Tibial artery (tissue), 4 donors: ENCODE measurements at regions not wholly inside any gene's neighbourhood (a gene's known extent, or its start where the extent isn't known, plus 50 kb on each side); places are given as distances from the start of the nearest gene placed in this dataset.

Source experiments
- DNase-seq, 2 donors: peaks; one replicate each; pipeline ENCODE4 v3.0.0-alpha.2; 2019
- H3K27ac ChIP-seq, 2 donors: fragments of 200-600 bp; sonication (generic) in 1 of 2; 1 replicate in 1 of 2; 2 replicates in 1 of 2; pipeline ENCODE4 v1.5.1; 2018 to 2019; ENCODE audit warnings: mild to moderate bottlenecking in 1 of 2
- H3K27me3 ChIP-seq, 2 donors: fragments of 200-600 bp; sonication (generic) in 1 of 2; one replicate each; pipeline versions ENCODE4 v1.5.1 to v1.6.0; 2016 to 2019
- H3K36me3 ChIP-seq, 3 donors: fragments of 200-600 bp; sonication (generic) in 2 of 3; one replicate each; pipeline ENCODE4 v1.5.1; 2016 to 2019; ENCODE audit warnings: mild to moderate bottlenecking in 2 of 3
- H3K4me1 ChIP-seq, 4 donors: fragments of 200-600 bp; sonication (generic) in 2 of 4; 1 replicate in 3 of 4; 2 replicates in 1 of 4; pipeline ENCODE4 v1.5.1; 2016 to 2019
- H3K4me3 ChIP-seq, 2 donors: fragments of 200-600 bp; sonication (generic) in 1 of 2; 1 replicate in 1 of 2; 2 replicates in 1 of 2; pipeline ENCODE4 v1.5.1; 2018 to 2019; ENCODE audit warnings: mild to moderate bottlenecking in 2 of 2
- H3K9me3 ChIP-seq, 3 donors: fragments of 200-600 bp; sonication (generic) in 1 of 3; one replicate each; pipeline ENCODE4 v1.5.1; 2016 to 2019
- intact Hi-C: fragments of 100-400 bp; cut with DNase I; formaldehyde crosslinking; loops from one replicate; pipeline ENCODE4 v1.15.0; 2023; ENCODE audit warnings: low total_unique reads
- TF ChIP-seq, protein P1 (sequence below), 2 experiments: fragments of 200-600 bp in 1 of 2; fragments of 450-650 bp in 1 of 2; IDR thresholded peaks; one replicate each; pipeline ENCODE4 v1.5.1; 2017 to 2019; ENCODE audit warnings: antibody characterized with exemption in 2 of 2, mild to moderate bottlenecking in 1 of 2, moderate library complexity in 1 of 2

DNA sequence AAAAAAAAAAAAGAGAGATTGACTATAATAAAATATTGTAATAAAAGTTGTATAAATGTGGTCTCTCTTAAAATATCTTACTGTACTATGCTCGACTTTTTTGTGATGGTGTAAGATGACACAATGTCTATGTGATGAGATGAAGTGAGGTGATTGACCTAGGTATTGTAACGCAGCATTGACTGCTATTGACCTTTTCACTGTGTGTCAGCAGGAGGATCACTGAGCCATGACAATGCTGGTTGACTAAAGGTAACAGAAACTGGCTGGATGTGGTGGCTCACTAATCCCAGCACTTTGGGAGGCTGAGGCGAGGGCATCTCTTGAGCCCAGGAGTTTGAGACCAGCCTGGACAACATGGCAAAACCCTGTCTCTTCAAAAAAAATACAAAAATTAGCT, 78.6 kb upstream of the MYO10 start:
- Histone ChIP-seq H3K27me3 (no peaks in the 10 kb centered on the region), H3K4me1 (no peaks in the 10 kb centered on the region), H3K9me3 (no peaks in the 10 kb centered on the region), H3K27ac (no peak overlapping the region), H3K4me3 (no peak overlapping the region), H3K36me3 (no peaks in the 10 kb centered on the region)
- intact Hi-C loops: no loop called here
- no peak for DNase-seq
- TF ChIP-seq, protein P1, sequence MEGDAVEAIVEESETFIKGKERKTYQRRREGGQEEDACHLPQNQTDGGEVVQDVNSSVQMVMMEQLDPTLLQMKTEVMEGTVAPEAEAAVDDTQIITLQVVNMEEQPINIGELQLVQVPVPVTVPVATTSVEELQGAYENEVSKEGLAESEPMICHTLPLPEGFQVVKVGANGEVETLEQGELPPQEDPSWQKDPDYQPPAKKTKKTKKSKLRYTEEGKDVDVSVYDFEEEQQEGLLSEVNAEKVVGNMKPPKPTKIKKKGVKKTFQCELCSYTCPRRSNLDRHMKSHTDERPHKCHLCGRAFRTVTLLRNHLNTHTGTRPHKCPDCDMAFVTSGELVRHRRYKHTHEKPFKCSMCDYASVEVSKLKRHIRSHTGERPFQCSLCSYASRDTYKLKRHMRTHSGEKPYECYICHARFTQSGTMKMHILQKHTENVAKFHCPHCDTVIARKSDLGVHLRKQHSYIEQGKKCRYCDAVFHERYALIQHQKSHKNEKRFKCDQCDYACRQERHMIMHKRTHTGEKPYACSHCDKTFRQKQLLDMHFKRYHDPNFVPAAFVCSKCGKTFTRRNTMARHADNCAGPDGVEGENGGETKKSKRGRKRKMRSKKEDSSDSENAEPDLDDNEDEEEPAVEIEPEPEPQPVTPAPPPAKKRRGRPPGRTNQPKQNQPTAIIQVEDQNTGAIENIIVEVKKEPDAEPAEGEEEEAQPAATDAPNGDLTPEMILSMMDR (IDR thresholded peaks at IDR 0.05): no peak

DNA sequence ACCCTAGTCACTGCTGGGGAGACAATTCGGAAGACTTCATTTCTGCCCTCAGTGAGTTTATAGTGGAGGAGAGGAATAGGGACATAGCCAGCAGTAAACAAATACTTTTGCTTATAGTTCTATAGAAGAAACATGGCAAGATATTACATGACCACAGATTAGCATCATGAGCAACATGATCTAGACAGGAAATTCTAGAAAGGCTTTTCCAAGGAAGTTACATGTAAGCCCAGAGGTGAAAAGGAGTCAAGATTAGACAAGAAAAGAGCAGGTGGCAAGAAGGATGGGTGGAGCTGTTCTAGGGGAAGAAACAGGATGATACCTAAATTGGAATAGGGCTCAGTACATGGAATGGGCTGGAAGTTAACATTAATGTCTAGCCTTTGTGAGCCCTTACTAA, 82.8 kb upstream of the MYO10 start:
- intact Hi-C loops: no loop called here
- H3K27ac ChIP-seq: no peak overlapping the region

DNA sequence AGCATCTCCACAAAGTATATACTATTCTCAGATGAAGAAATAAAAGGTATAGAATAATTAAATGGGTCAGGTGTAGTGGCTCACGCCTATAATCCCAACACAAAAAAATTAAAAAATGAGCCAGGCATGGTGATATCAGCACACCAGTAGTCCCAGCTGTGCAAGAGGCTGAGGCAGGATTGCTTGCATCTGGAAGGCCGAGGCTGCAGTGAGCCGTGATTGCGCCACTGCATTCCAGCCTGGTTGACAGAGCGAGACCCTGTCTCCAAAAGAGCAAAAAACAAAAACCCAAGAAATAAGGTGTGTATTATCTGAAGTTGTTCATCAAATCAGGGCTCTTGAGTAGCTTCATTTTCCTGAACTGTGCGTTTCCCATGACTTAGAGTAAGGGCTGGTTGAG, 83.2 kb upstream of the MYO10 start:
- intact Hi-C loops: no loop called here
- H3K36me3 ChIP-seq: no peaks in the 10 kb centered on the region
- H3K4me1 ChIP-seq: no peaks in the 10 kb centered on the region
- no peak overlapping the region for H3K27ac ChIP-seq
- DNase-seq: no peak
- no peaks in the 10 kb centered on the region for H3K9me3 ChIP-seq
- H3K27me3 ChIP-seq: no peaks in the 10 kb centered on the region
- no peak overlapping the region for H3K4me3 ChIP-seq
- TF ChIP-seq, protein P1 (IDR thresholded peaks at IDR 0.05): no peak

More for the DNA sequence above, 82.8 kb upstream of the MYO10 start:
- DNase-seq: no peak
- TF ChIP-seq, protein P1 (IDR thresholded peaks at IDR 0.05): no peak
- no peaks in the 10 kb centered on the region for H3K9me3 ChIP-seq
- H3K27me3 ChIP-seq: no peaks in the 10 kb centered on the region
- no peaks in the 10 kb centered on the region for H3K36me3 ChIP-seq
- no peaks in the 10 kb centered on the region for H3K4me1 ChIP-seq
- H3K4me3 ChIP-seq: no peak overlapping the region

DNA sequence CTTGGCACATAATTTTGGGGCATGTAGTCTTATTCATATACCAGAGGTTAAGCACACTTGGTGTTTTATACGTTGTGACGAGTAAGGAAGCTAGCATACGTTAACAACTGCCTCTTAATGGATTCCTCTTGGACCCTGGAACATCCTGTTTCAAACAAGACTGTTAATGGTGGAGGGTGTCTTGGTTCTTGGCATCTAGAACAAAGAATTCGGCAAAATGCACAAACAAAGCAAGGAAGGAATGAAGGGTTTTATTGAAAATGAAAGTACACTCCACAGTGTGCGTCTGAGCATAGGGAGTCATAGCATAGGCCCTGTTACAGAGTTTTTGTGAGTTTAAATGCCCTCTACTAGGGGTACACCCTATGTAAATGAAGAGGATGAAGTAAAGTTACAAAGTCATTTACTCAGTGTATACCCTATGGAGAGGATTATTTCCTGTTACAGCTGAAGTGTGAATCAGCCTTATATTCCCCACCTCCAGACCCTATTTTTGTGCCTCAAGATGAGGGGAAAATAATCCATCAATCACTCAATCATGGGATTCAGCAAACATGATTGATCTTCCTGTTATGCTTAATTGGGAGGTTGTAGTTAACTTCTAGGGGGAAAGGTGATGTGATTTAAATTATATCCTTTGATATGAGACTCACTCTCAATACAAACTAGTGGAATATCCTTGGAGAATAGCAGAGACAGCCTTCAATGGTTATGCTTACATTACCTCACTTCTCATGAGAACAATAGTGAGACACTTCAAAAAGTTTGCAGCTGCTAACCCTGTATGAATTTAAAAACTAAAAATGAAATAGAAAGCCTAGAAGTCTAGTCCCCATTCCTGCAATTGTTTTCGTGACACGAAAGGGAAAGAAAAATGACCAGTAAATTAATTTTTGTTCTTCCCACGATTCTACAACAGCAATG, 84.9 kb upstream of the MYO10 start:
- intact Hi-C loops: no loop called here
- Histone ChIP-seq H3K36me3 (no peaks in the 10 kb centered on the region), H3K4me3 (no peak overlapping the region), H3K9me3 (no peaks in the 10 kb centered on the region), H3K27ac (no peak overlapping the region), H3K27me3 (no peaks in the 10 kb centered on the region), H3K4me1 (no peaks in the 10 kb centered on the region)
- TF ChIP-seq, protein P1 (IDR thresholded peaks at IDR 0.05): no peak
- DNase-seq: no peak

DNA sequence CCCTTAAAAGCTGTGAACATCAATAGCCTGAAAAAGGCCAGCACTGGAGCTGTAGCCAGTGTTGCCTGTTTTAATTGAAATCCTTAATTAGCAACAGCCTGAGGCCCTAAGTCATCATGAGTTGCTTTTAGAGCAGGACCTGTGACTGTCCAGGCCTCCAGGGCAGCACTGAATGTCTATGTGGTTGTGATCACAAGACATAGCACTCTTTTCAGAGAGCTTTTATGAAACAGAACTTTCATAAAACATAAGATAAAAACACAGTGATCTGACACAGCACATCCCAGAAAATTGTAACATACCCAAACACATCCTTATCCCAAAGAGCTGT, 85.5 kb upstream of the MYO10 start:
- TF ChIP-seq, protein P1 (IDR thresholded peaks at IDR 0.05): no peak
- H3K4me1 ChIP-seq: no peaks in the 10 kb centered on the region
- intact Hi-C loops: no loop called here
- no peaks in the 10 kb centered on the region for H3K36me3 ChIP-seq
- no peak overlapping the region for H3K4me3 ChIP-seq
- H3K9me3 ChIP-seq: no peaks in the 10 kb centered on the region
- H3K27me3 ChIP-seq: no peaks in the 10 kb centered on the region
- H3K27ac ChIP-seq: no peak overlapping the region
- no peak for DNase-seq
